ENCODE measurements at regions not wholly inside any gene's neighbourhood (a gene's known extent, or its start where the extent isn't known, plus 50 kb on each side); places are given as distances from the start of the nearest gene placed in this dataset.

DNA sequence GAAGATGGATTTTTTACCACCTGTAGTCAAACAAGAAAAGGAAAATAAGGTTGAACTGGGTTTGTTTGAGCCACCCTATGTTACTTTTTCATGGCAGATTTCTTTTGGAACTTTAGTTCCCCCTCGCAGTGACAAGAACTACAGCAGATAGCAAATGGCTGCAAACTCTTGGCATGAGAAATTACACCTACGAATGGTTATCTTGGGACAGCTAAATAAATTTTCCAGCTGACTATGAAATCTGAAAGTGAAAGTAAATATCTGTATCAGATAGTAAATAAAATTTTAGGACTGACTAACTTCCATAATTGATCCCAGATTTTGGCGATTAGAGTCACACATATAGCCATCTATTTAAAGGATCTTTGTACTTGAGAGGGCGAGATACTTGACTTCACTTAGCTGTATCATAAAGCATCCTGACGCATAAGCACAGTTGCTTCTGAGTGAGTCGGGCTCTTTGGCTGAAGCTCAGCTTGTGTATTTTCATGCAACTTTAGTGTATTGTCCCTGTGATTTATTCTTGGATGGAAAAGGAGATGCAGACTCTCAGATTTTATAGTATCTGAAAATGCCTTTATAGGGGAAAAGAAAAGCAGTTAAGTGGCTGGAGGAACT, 125.3 kb upstream of the B3GAT2 start:
- no peak for TF ChIP-seq EZH2phosphoT487 (IDR thresholded peaks at IDR 0.05; ENCODE audit: borderline replicate concordance, low read length)
- TF ChIP-seq, protein P1, sequence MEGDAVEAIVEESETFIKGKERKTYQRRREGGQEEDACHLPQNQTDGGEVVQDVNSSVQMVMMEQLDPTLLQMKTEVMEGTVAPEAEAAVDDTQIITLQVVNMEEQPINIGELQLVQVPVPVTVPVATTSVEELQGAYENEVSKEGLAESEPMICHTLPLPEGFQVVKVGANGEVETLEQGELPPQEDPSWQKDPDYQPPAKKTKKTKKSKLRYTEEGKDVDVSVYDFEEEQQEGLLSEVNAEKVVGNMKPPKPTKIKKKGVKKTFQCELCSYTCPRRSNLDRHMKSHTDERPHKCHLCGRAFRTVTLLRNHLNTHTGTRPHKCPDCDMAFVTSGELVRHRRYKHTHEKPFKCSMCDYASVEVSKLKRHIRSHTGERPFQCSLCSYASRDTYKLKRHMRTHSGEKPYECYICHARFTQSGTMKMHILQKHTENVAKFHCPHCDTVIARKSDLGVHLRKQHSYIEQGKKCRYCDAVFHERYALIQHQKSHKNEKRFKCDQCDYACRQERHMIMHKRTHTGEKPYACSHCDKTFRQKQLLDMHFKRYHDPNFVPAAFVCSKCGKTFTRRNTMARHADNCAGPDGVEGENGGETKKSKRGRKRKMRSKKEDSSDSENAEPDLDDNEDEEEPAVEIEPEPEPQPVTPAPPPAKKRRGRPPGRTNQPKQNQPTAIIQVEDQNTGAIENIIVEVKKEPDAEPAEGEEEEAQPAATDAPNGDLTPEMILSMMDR (IDR thresholded peaks at IDR 0.05; ENCODE audit: low read depth, low read length, poor library complexity, severe bottlenecking), result no peak
